Nephron progenitor cell (in vitro differentiated cells): ENCODE measurements at regions not wholly inside any gene's neighbourhood (a gene's known extent, or its start where the extent isn't known, plus 50 kb on each side); places are given as distances from the start of the nearest gene placed in this dataset.

ENCODE experiments used
- DNase-seq: peaks from one replicate; pipeline ENCODE4 v3.0.0; 2021
- H3K27ac Mint-ChIP-seq: 2 replicates; pipeline ENCODE4 v1.8.0; 2021; ENCODE audit warnings: mild to moderate bottlenecking, moderate library complexity, mixed read lengths
- H3K27me3 Mint-ChIP-seq: 2 replicates; pipeline ENCODE4 v1.8.0; 2021; ENCODE audit warnings: mild to moderate bottlenecking, low read depth, mixed read lengths; ENCODE audit not compliant: poor library complexity
- H3K36me3 Mint-ChIP-seq: 2 replicates; pipeline ENCODE4 v1.8.0; 2021; ENCODE audit warnings: low read depth, mixed read lengths
- H3K4me1 Mint-ChIP-seq: 2 replicates; pipeline ENCODE4 v1.8.0; 2021; ENCODE audit warnings: mixed read lengths
- H3K4me3 Mint-ChIP-seq: 2 replicates; pipeline ENCODE4 v1.8.0; 2021; ENCODE audit warnings: mild to moderate bottlenecking, moderate library complexity, mixed read lengths
- H3K9me3 Mint-ChIP-seq: 2 replicates; pipeline ENCODE4 v1.8.0; 2021; ENCODE audit warnings: mild to moderate bottlenecking, moderate library complexity, mixed read lengths
- CTCF ChIP-seq: fragments of 200-600 bp; sonication (generic); IDR thresholded peaks from 2 replicates; pipeline ENCODE4 v1.5.0; 2021; ENCODE audit warnings: antibody characterized with exemption

DNA sequence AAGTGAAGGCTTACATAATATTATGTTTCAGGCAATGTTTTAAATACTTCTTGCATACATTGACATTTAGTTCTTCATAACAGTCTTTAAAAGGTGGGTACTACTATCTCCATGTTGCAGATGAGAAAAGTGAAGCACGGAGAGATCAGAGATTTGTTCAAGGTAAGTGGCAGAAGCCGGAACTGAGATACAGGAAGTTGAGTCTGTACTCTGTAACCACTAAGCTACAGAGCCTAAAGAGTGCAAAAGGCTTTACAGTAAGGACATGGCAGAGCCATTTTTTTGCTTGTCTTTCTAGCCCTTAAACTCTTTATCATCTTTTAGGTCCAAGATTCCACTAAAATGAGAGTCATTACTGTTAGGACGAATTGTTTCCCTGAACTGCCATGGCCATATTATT lies 186.5 kb upstream of the PEX5L start:
- no peak for TF ChIP-seq CTCF
- no peak for DNase-seq
- Mint-ChIP-seq H3K4me1 (no peaks in the 10 kb centered on the region), H3K27me3 (no peaks in the 10 kb centered on the region), H3K9me3 (peaks cover 45% of the 10 kb centered on the region), H3K4me3 (no peak overlapping the region), H3K36me3 (no peaks in the 10 kb centered on the region), H3K27ac (no peak overlapping the region)

- DNase-seq, result no peak
- H3K9me3 Mint-ChIP-seq, result peaks cover 75% of the 10 kb centered on the region
- H3K4me3 Mint-ChIP-seq, result no peak overlapping the region
- no peak overlapping the region for H3K27ac Mint-ChIP-seq
- no peak for TF ChIP-seq CTCF
- peaks cover 9% of the 10 kb centered on the region for H3K36me3 Mint-ChIP-seq
- peaks cover 4% of the 10 kb centered on the region for H3K27me3 Mint-ChIP-seq
- H3K4me1 Mint-ChIP-seq, result no peaks in the 10 kb centered on the region
Measured at GRCh38 chr3:180229113-180229512, 192.4 kb upstream of the PEX5L start.

DNA sequence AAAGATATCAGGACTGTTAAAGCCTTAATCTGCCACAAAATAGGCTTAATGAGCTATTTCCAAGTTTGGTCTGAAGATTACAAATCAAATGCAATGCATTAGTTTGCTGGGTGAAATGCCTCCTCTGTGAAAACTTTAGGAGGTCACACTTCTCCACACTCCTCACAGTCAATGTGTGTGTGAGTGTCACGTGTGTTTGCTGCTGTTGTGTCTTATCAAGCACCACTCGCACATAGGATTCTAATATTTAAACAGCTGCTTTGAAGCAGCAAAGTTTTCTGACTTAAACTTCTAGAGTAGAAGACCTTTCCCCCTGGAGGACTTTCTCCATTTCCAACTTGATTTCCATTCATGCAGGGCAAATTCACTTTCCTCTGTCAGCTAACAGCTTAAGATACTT lies 203.2 kb upstream of the PEX5L start:
- no peak overlapping the region for H3K4me3 Mint-ChIP-seq
- H3K27ac Mint-ChIP-seq, result no peak overlapping the region
- H3K36me3 Mint-ChIP-seq, result no peaks in the 10 kb centered on the region
- peaks cover 7% of the 10 kb centered on the region for H3K27me3 Mint-ChIP-seq
- peaks cover 14% of the 10 kb centered on the region for H3K9me3 Mint-ChIP-seq
- DNase-seq, result no peak
- H3K4me1 Mint-ChIP-seq, result no peaks in the 10 kb centered on the region
- no peak for TF ChIP-seq CTCF

- DNase-seq, result no peak
- H3K27me3 Mint-ChIP-seq, result peaks cover 3% of the 10 kb centered on the region
- H3K27ac Mint-ChIP-seq, result no peak overlapping the region
- no peaks in the 10 kb centered on the region for H3K9me3 Mint-ChIP-seq
- no peaks in the 10 kb centered on the region for H3K36me3 Mint-ChIP-seq
- H3K4me1 Mint-ChIP-seq, result no peaks in the 10 kb centered on the region
- TF ChIP-seq CTCF, result no peak
- no peak overlapping the region for H3K4me3 Mint-ChIP-seq
Measured at GRCh38 chr3:180246688-180247195, 210.0 kb upstream of the PEX5L start.

DNA sequence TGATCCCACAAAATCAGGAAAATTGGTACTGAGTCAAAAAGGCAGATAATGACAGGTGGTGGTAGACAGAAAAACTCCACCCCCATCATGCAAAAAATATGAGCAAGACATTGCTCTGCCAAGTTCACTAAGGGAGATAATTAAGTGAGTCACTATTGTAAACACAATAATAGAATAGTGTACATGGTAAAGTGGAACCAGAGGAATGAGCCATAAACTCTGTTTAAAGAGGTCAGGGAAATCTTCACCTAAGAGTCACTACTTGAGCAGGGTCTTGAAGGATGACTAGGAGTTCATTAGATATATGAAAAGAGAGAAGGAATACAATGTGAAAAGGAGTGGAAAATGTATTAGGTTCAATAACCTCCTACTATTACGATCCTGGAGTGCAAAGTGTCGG lies 213.4 kb upstream of the PEX5L start:
- H3K27ac Mint-ChIP-seq, result no peak overlapping the region

More for the DNA sequence above, 213.4 kb upstream of the PEX5L start:
- H3K36me3 Mint-ChIP-seq, result no peaks in the 10 kb centered on the region
- no peaks in the 10 kb centered on the region for H3K27me3 Mint-ChIP-seq
- no peaks in the 10 kb centered on the region for H3K9me3 Mint-ChIP-seq
- no peak for DNase-seq
- H3K4me3 Mint-ChIP-seq, result no peak overlapping the region
- TF ChIP-seq CTCF, result no peak
- no peaks in the 10 kb centered on the region for H3K4me1 Mint-ChIP-seq
